ENCODE measurements at regions not wholly inside any gene's neighbourhood (a gene's known extent, or its start where the extent isn't known, plus 50 kb on each side); places are given as distances from the start of the nearest gene placed in this dataset.
"Not testable (repeated sequence)": the region's sequence is repeated elsewhere in the genome, so short reads cannot be mapped to it uniquely, and the experiment has no call there.

- H3K4me1 ChIP-seq (ENCODE audit: control insufficient read depth, insufficient read depth, low read length) = peaks cover 12% of the 10 kb centered on the region
- no peak overlapping the region for H3K4me3 ChIP-seq (ENCODE audit: low read depth, low read length)
- CTCF ChIA-PET = interaction anchor here (4.6 kb wide), 1 partner anchor 16 kb away, joined by 28 read pairs; no protein-coding TSS in a partner anchor
- H3K36me3 ChIP-seq (ENCODE audit: control insufficient read depth in 2 of 2, insufficient read depth in 1 of 2, low read length in 2 of 2) = no peaks in the 10 kb centered on the region
- POLR2A ChIA-PET = no interaction called here
- H3K9me3 ChIP-seq (ENCODE audit: control insufficient read depth, insufficient read depth, low read depth, low read length) = no peaks in the 10 kb centered on the region
- no peak overlapping the region for H3K27ac ChIP-seq (ENCODE audit: extremely low read depth, low read depth, low read length)
- TF ChIP-seq TSHZ1 (tag by site-specific recombination; IDR thresholded peaks at IDR 0.05; ENCODE audit: borderline replicate concordance) = no peak
- no peak for TF ChIP-seq ZNF423 (tag by site-specific recombination; IDR thresholded peaks at IDR 0.05)
Measured at GRCh38 chr1:245058436-245058835, 96.3 kb upstream of the KIF26B start.

DNA sequence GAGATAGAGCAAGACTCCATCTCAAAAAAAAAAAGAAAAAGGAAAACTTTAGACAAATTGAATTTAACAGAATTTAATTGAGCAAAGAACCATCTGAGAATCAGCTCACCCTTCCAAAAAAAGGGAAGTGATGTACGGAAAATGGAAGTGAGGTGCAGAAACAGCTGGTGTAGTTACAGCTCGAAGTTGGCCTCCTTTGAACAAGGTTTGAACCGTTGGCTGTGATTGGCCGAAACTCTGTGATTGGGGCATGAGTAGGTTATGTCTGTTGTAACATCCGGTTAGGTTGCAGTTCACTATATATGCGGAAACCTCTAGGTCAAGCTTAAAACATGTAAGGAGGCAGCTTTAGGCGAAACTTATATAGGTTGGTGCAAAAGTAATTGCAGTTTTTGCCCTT lies 97.9 kb upstream of the KIF26B start:
- Histone ChIP-seq H3K36me3 (ENCODE audit: control insufficient read depth in 2 of 2, insufficient read depth in 1 of 2, low read length in 2 of 2) (no peaks in the 10 kb centered on the region), H3K27ac (ENCODE audit: extremely low read depth, low read depth, low read length) (no peak overlapping the region), H3K4me1 (ENCODE audit: control insufficient read depth, insufficient read depth, low read length) (peaks cover 12% of the 10 kb centered on the region), H3K4me3 (ENCODE audit: low read depth, low read length) (no peak overlapping the region), H3K9me3 (ENCODE audit: control insufficient read depth, insufficient read depth, low read depth, low read length) (no peaks in the 10 kb centered on the region)
- POLR2A ChIA-PET = interaction anchor here (0.6 kb wide), 1 partner anchor 131 kb away, joined by 4 read pairs; no protein-coding TSS in a partner anchor
- TF ChIP-seq ZNF701 (tag by site-specific recombination; IDR thresholded peaks at IDR 0.05) (no peak), SP7 (tag by site-specific recombination; IDR thresholded peaks at IDR 0.05) (no peak), ZNF18 (tag by site-specific recombination; IDR thresholded peaks at IDR 0.05) (no peak), ZNF132 (tag by site-specific recombination; IDR thresholded peaks at IDR 0.05; ENCODE audit: borderline replicate concordance) (no peak), ZNF624 (tag by site-specific recombination; IDR thresholded peaks at IDR 0.05) (no peak), ZNF248 (tag by site-specific recombination; IDR thresholded peaks at IDR 0.05) (no peak), ZNF449 (tag by site-specific recombination; IDR thresholded peaks at IDR 0.05) (no peak), ZNF19 (tag by site-specific recombination; IDR thresholded peaks at IDR 0.05; ENCODE audit: low read depth) (no peak), ZNF654 (tag by site-specific recombination; IDR thresholded peaks at IDR 0.05; ENCODE audit: low read depth) (no peak), ZBTB48 (tag by site-specific recombination; IDR thresholded peaks at IDR 0.05) (no peak), BCL11B (tag by site-specific recombination; IDR thresholded peaks at IDR 0.05; ENCODE audit: low read depth) (no peak), PRDM4 (tag by site-specific recombination; IDR thresholded peaks at IDR 0.05) (no peak), ZSCAN30 (tag by site-specific recombination; IDR thresholded peaks at IDR 0.05) (no peak), GLIS2 (tag by site-specific recombination; IDR thresholded peaks at IDR 0.05) (no peak), ZNF610 (tag by site-specific recombination; IDR thresholded peaks at IDR 0.05; ENCODE audit: borderline replicate concordance) (no peak), KLF9 (tag by site-specific recombination; IDR thresholded peaks at IDR 0.05; ENCODE audit: low read depth) (no peak), ZNF174 (tag by site-specific recombination; IDR thresholded peaks at IDR 0.05) (no peak)
- TF ChIP-seq, protein P1, sequence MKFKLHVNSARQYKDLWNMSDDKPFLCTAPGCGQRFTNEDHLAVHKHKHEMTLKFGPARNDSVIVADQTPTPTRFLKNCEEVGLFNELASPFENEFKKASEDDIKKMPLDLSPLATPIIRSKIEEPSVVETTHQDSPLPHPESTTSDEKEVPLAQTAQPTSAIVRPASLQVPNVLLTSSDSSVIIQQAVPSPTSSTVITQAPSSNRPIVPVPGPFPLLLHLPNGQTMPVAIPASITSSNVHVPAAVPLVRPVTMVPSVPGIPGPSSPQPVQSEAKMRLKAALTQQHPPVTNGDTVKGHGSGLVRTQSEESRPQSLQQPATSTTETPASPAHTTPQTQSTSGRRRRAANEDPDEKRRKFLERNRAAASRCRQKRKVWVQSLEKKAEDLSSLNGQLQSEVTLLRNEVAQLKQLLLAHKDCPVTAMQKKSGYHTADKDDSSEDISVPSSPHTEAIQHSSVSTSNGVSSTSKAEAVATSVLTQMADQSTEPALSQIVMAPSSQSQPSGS (tag by site-specific recombination; IDR thresholded peaks at IDR 0.05; ENCODE audit: low read depth) = no peak
- CTCF ChIA-PET = interaction anchor here (0.6 to 4.6 kb wide), 2 partner anchors 14 kb away, joined by 6 to 28 read pairs; no protein-coding TSS in a partner anchor

- H3K27ac ChIP-seq (ENCODE audit: extremely low read depth, low read depth, low read length); H3K4me3 ChIP-seq (ENCODE audit: low read depth, low read length); POLR2A ChIA-PET; H3K9me3 ChIP-seq (ENCODE audit: control insufficient read depth, insufficient read depth, low read depth, low read length); H3K36me3 ChIP-seq (ENCODE audit: control insufficient read depth in 2 of 2, insufficient read depth in 1 of 2, low read length in 2 of 2): not testable (repeated sequence)
- peaks cover 12% of the 10 kb centered on the region for H3K4me1 ChIP-seq (ENCODE audit: control insufficient read depth, insufficient read depth, low read length)
- CTCF ChIA-PET = interaction anchor here (0.6 to 4.6 kb wide), 2 partner anchors 14 to 15 kb away, joined by 6 to 28 read pairs; no protein-coding TSS in a partner anchor
Measured at GRCh38 chr1:245056296-245056695, 98.5 kb upstream of the KIF26B start.

All from HEK293 (cell line).